SK-N-SH (cell line): ENCODE measurements at regions not wholly inside any gene's neighbourhood (a gene's known extent, or its start where the extent isn't known, plus 50 kb on each side); places are given as distances from the start of the nearest gene placed in this dataset.

ENCODE experiments used
- CTCF ChIA-PET: fragments of 300-600, 350-600 bp; formaldehyde crosslinking; extraction: SDS; loops from one replicate; lab custom pipeline; 2021; lab: Yijun Ruan, JAX
- POLR2A ChIA-PET: fragments of 350-600 bp; sonication (Branson Sonifier 250); formaldehyde crosslinking; extraction: SDS; loops from one replicate; lab custom pipeline; 2020; ENCODE audit warnings: antibody characterized with exemption, inconsistent platforms; lab: Yijun Ruan, JAX
- DNase-seq: peaks from one replicate; pipeline ENCODE4 v3.0.0; 2012
- H2AFZ ChIP-seq: fragments of 200-600 bp; sonication (generic); 2 replicates; pipeline ENCODE4 v1.8.1; 2016; ENCODE audit warnings: antibody characterized with exemption, mild to moderate bottlenecking, low read depth
- H3F3A ChIP-seq: fragments of 200-600 bp; sonication (generic); replicated peaks from 2 replicates; pipeline ENCODE3; 2016; ENCODE audit warnings: antibody characterized with exemption, mild to moderate bottlenecking; ENCODE audit not compliant: insufficient read depth
- H3K27ac ChIP-seq, 2 experiments: fragments of 200-500 bp in 1 of 2; fragments of 200-600 bp in 1 of 2; sonication (Bioruptor generic) in 1 of 2; sonication (generic), shearing (Covaris generic) in 1 of 2; 2 replicates each; pipeline versions ENCODE4 v1.5.1 to v1.6.1; 2014 to 2016; ENCODE audit warnings: low read depth in 2 of 2, inconsistent platforms in 1 of 2, low read length in 1 of 2, mild to moderate bottlenecking in 1 of 2, mixed read lengths in 1 of 2
- H3K27me3 ChIP-seq: fragments of 200-600 bp; sonication (generic), shearing (Covaris generic); 2 replicates; pipeline ENCODE4 v1.6.1; 2016; ENCODE audit warnings: mixed run types; ENCODE audit not compliant: insufficient read depth
- H3K36me3 ChIP-seq, 2 experiments: fragments of 200-500 bp in 1 of 2; fragments of 200-600 bp in 1 of 2; sonication (Bioruptor generic) in 1 of 2; sonication (generic) in 1 of 2; replicated peaks in 1 of 2; 2 replicates each; pipeline versions ENCODE3 to v1.5.1; 2014 to 2016; ENCODE audit warnings: low read length in 1 of 2, mild to moderate bottlenecking in 1 of 2; ENCODE audit not compliant: insufficient read depth in 2 of 2, control insufficient read depth in 1 of 2
- H3K4me1 ChIP-seq, 2 experiments: fragments of 200-500 bp in 1 of 2; fragments of 200-600 bp in 1 of 2; sonication (Bioruptor generic) in 1 of 2; sonication (generic), shearing (Covaris generic) in 1 of 2; 2 replicates each; pipeline versions ENCODE4 v1.5.1 to v1.6.1; 2014 to 2016; ENCODE audit warnings: low read depth in 1 of 2, low read length in 1 of 2, mixed run types in 1 of 2; ENCODE audit not compliant: insufficient read depth in 2 of 2, control insufficient read depth in 1 of 2
- H3K4me2 ChIP-seq: fragments of 200-600 bp; sonication (generic), shearing (Covaris generic); 2 replicates; pipeline ENCODE4 v1.6.1; 2017; ENCODE audit warnings: mixed run types
- H3K4me3 ChIP-seq, 2 experiments: fragments of 200-500 bp in 1 of 2; fragments of 200-600 bp in 1 of 2; sonication (Bioruptor generic) in 1 of 2; sonication (generic), shearing (Covaris generic) in 1 of 2; 2 replicates each; pipeline versions ENCODE4 v1.5.1 to v1.8.1; 2014 to 2016; ENCODE audit warnings: low read depth in 2 of 2, inconsistent platforms in 1 of 2, low read length in 1 of 2, mild to moderate bottlenecking in 1 of 2, mixed read lengths in 1 of 2, moderate library complexity in 1 of 2
- H3K79me2 ChIP-seq: fragments of 200-600 bp; sonication (generic); 2 replicates; pipeline ENCODE4 v1.8.1; 2017; ENCODE audit warnings: mild to moderate bottlenecking; ENCODE audit not compliant: insufficient read depth
- H3K9ac ChIP-seq: fragments of 200-600 bp; sonication (generic); 2 replicates; pipeline ENCODE4 v1.6.1; 2017; ENCODE audit warnings: mixed run types
- H3K9me2 ChIP-seq: fragments of 200-600 bp; sonication (generic); 2 replicates; pipeline ENCODE4 v1.6.1; 2017; ENCODE audit warnings: mixed run types
- H3K9me3 ChIP-seq: fragments of 200-600 bp; sonication (generic); 2 replicates; pipeline ENCODE4 v1.6.1; 2017; ENCODE audit warnings: mixed run types, mild to moderate bottlenecking, moderate library complexity
- H4K20me1 ChIP-seq: fragments of 200-600 bp; sonication (generic); 2 replicates; pipeline ENCODE4 v1.6.1; 2017; ENCODE audit warnings: mild to moderate bottlenecking, mixed run types; ENCODE audit not compliant: insufficient read depth
- ELF1 ChIP-seq: IDR thresholded peaks from 2 replicates; pipeline ENCODE4 v1.4.0; 2012
- EP300 ChIP-seq, 2 experiments: IDR thresholded peaks; 2 replicates each; pipeline versions ENCODE4 v1.4.0 to v1.6.1; 2012; ENCODE audit warnings: borderline replicate concordance in 1 of 2, low read depth in 1 of 2, low read length in 1 of 2
- FOXM1 ChIP-seq: IDR thresholded peaks from 2 replicates; pipeline ENCODE4 v1.4.0; 2012; ENCODE audit warnings: low read depth, mild to moderate bottlenecking
- GABPA ChIP-seq: IDR thresholded peaks from 2 replicates; pipeline ENCODE4 v1.4.0; 2012; ENCODE audit warnings: low read depth, mild to moderate bottlenecking
- GATA2 ChIP-seq: sonication (generic); formaldehyde crosslinking; IDR thresholded peaks from 2 replicates; pipeline ENCODE4 v1.5.0; 2020; ENCODE audit warnings: mild to moderate bottlenecking, missing genetic modification reagents
- IRF3 ChIP-seq: fragments of 150-350 bp; IDR thresholded peaks from 2 replicates; pipeline ENCODE4 v1.6.1; 2016; ENCODE audit warnings: mild to moderate bottlenecking, low read depth, low read length
- NFIC ChIP-seq: IDR thresholded peaks from 2 replicates; pipeline ENCODE4 v1.4.0; 2012; ENCODE audit warnings: borderline replicate concordance
- NRF1 ChIP-seq: IDR thresholded peaks from 2 replicates; pipeline ENCODE4 v1.6.1; 2012; ENCODE audit warnings: low read depth, mild to moderate bottlenecking, low read length
- POLR2AphosphoS5 ChIP-seq: IDR thresholded peaks from 2 replicates; pipeline ENCODE4 v1.6.1; 2012; ENCODE audit warnings: low read depth, low read length
- RAD21 ChIP-seq: IDR thresholded peaks from 2 replicates; pipeline ENCODE4 v1.6.1; 2012; ENCODE audit warnings: mild to moderate bottlenecking, low read length
- REST ChIP-seq: IDR thresholded peaks from 2 replicates; pipeline ENCODE4 v1.6.1; 2012; ENCODE audit warnings: mild to moderate bottlenecking, low read depth, low read length, moderate library complexity
- RFX5 ChIP-seq: IDR thresholded peaks from 2 replicates; pipeline ENCODE4 v1.6.1; 2012; ENCODE audit warnings: mild to moderate bottlenecking, improper control_type of control experiment, low read length
- TAF1 ChIP-seq: IDR thresholded peaks from 2 replicates; pipeline ENCODE4 v1.6.1; 2012; ENCODE audit warnings: low read depth, mild to moderate bottlenecking, low read length, moderate library complexity, borderline replicate concordance
- USF2 ChIP-seq: fragments of 150-350 bp; IDR thresholded peaks from 2 replicates; pipeline ENCODE4 v1.6.1; 2017; ENCODE audit warnings: antibody characterized with exemption, low read length, low read depth, borderline replicate concordance
- WGBS: methylation state at CpG from one replicate; pipeline ENCODE4 v1.1.6; 2017; ENCODE audit warnings: low lambda C conversion rate; 5-methylcytosine and 5-hydroxymethylcytosine counted together

GRCh38 chr17:71114911-71115668 lies 945.8 kb downstream of the KCNJ2 start:
- no peaks in the 10 kb centered on the region for H3K27me3 ChIP-seq
- no peaks in the 10 kb centered on the region for H3K36me3 ChIP-seq
- H3K27ac ChIP-seq, result no peak overlapping the region
- H2AFZ ChIP-seq, result no peak overlapping the region
- no peak overlapping the region for H3K4me2 ChIP-seq
- WGBS, result 66% methylated on average over 7 of the region's 7 CpGs
- no peak overlapping the region for H3K9ac ChIP-seq
- H3K4me3 ChIP-seq, result no peak overlapping the region
- no peaks in the 10 kb centered on the region for H3K9me2 ChIP-seq
- peaks cover 0 to 5% of the 10 kb centered on the region in 2 experiments; a peak in 1 of 4 replicates for H3K4me1 ChIP-seq
- DNase-seq, result no peak
- POLR2A ChIA-PET, result no interaction called here
- H3K79me2 ChIP-seq, result no peaks in the 10 kb centered on the region
- CTCF ChIA-PET, result interaction anchor here (0.6 to 2.7 kb wide), 8 partner anchors 11 to 1424 kb away, joined by 3 to 12 read pairs (median 4); no protein-coding TSS in a partner anchor
- TF ChIP-seq RFX5 (no peak), GATA2 (CRISPR knock-in tag) (no peak), GABPA (no peak), NRF1 (no peak), EP300 (IDR thresholded peaks at IDR 0.05; ENCODE audit: borderline replicate concordance in 1 of 2, low read depth in 1 of 2, low read length in 1 of 2) (no peak), POLR2AphosphoS5 (no peak), FOXM1 (no peak), USF2 (no peak), IRF3 (no peak), TAF1 (no peak), RAD21 (no peak)
- no peaks in the 10 kb centered on the region for H3F3A ChIP-seq
- no peaks in the 10 kb centered on the region for H3K9me3 ChIP-seq
- H4K20me1 ChIP-seq, result no peaks in the 10 kb centered on the region

- DNase-seq, result no peak
- 77% methylated on average over 4 of the region's 4 CpGs for WGBS
- Histone ChIP-seq H3K27ac (no peak overlapping the region), H3K4me2 (no peak overlapping the region), H3K9me2 (no peaks in the 10 kb centered on the region), H3K4me3 (no peak overlapping the region), H3K36me3 (no peaks in the 10 kb centered on the region), H2AFZ (no peak overlapping the region), H4K20me1 (no peaks in the 10 kb centered on the region), H3K79me2 (no peaks in the 10 kb centered on the region), H3F3A (no peaks in the 10 kb centered on the region), H3K27me3 (no peaks in the 10 kb centered on the region), H3K9me3 (no peaks in the 10 kb centered on the region), H3K9ac (no peak overlapping the region), H3K4me1 (peaks cover 0 to 5% of the 10 kb centered on the region in 2 experiments; a peak in 1 of 4 replicates)
- no peak for TF ChIP-seq REST
- TF ChIP-seq ELF1, result no peak
- no peak for TF ChIP-seq NFIC
- TF ChIP-seq EP300 (IDR thresholded peaks at IDR 0.05; ENCODE audit: borderline replicate concordance in 1 of 2, low read depth in 1 of 2, low read length in 1 of 2), result no peak
- ChIA-PET CTCF (interaction anchor here (0.6 to 2.7 kb wide), 9 partner anchors 11 to 1424 kb away, joined by 3 to 12 read pairs (median 4); no protein-coding TSS in a partner anchor), POLR2A (no interaction called here)
Measured at GRCh38 chr17:71115669-71115972, 946.3 kb downstream of the KCNJ2 start.
